Panc1 (cell line): ENCODE measurements at regions not wholly inside any gene's neighbourhood (a gene's known extent, or its start where the extent isn't known, plus 50 kb on each side); places are given as distances from the start of the nearest gene placed in this dataset.

Experiments
- ATAC-seq: fragments of 200-7000 bp; cut with Tn5 transposase; 2 replicates; pipeline ENCODE4 v1.9.1; 2020; ENCODE audit warnings: mild to moderate bottlenecking, moderate library complexity
- BruUV-seq: library from RNA; stranded (reverse); fragments of 400-500 nt; replicated peaks from 2 replicates; lab custom pipeline; 2021; lab: Mats Ljungman, UMichigan
- CTCF ChIA-PET: fragments of 300-600 bp; sonication (Branson Sonifier 250); formaldehyde crosslinking; loops from one replicate; lab custom pipeline; 2022; ENCODE audit warnings: antibody characterized with exemption; lab: Charles Lee
- POLR2A ChIA-PET: fragments of 300-600 bp; sonication (Branson Sonifier 250); formaldehyde crosslinking; loops from one replicate; lab custom pipeline; 2022; ENCODE audit warnings: antibody characterized with exemption; lab: Charles Lee
- DNase-seq: peaks from one replicate; pipeline ENCODE4 v3.0.0-alpha.2; 2010; ENCODE audit warnings: low read depth, low spot score
- H3K27ac ChIP-seq: 2 replicates; pipeline ENCODE4 v1.5.1; 2011; ENCODE audit warnings: mild to moderate bottlenecking, low read length, inconsistent platforms
- H3K27me3 ChIP-seq: fragments of 200-500 bp; sonication (Bioruptor generic); 2 replicates; pipeline ENCODE4 v1.6.0; 2014; ENCODE audit warnings: low read length, inconsistent platforms; ENCODE audit not compliant: control insufficient read depth, insufficient read depth
- H3K36me3 ChIP-seq: fragments of 200-500 bp; sonication (Bioruptor generic); 2 replicates; pipeline ENCODE4 v1.5.1; 2014; ENCODE audit warnings: inconsistent platforms, mild to moderate bottlenecking, low read length, moderate library complexity; ENCODE audit not compliant: control insufficient read depth, insufficient read depth
- H3K4me1 ChIP-seq: 2 replicates; pipeline ENCODE4 v1.5.1; 2011; ENCODE audit warnings: inconsistent platforms, mild to moderate bottlenecking, low read length, moderate library complexity; ENCODE audit not compliant: control insufficient read depth, insufficient read depth
- H3K4me3 ChIP-seq, 2 experiments: 2 replicates each; pipeline ENCODE4 v1.5.1; 2011 to 2012; ENCODE audit warnings: low read depth in 2 of 2, low read length in 2 of 2, mild to moderate bottlenecking in 2 of 2, inconsistent platforms in 1 of 2, moderate library complexity in 1 of 2
- H3K9me3 ChIP-seq: fragments of 200-500 bp; sonication (Bioruptor generic); 2 replicates; pipeline ENCODE4 v1.5.1; 2014; ENCODE audit warnings: low read depth, mild to moderate bottlenecking, inconsistent platforms, low read length, moderate library complexity; ENCODE audit not compliant: control insufficient read depth, insufficient read depth
- POLR2AphosphoS5 ChIP-seq: IDR thresholded peaks from 2 replicates; pipeline ENCODE4 v1.6.1; 2012; ENCODE audit warnings: mild to moderate bottlenecking, low read depth, low read length, moderate library complexity
- REST ChIP-seq, 2 experiments: IDR thresholded peaks; 2 replicates each; pipeline ENCODE4 v1.6.1; 2011 to 2012; ENCODE audit warnings: low read depth in 2 of 2, control low read depth in 1 of 2, low read length in 1 of 2, mild to moderate bottlenecking in 1 of 2, moderate library complexity in 1 of 2; ENCODE audit not compliant: insufficient read depth in 1 of 2
- SIN3A ChIP-seq: IDR thresholded peaks from 2 replicates; pipeline ENCODE4 v1.6.1; 2012; ENCODE audit warnings: low read depth, mild to moderate bottlenecking, low read length, moderate library complexity, borderline replicate concordance; ENCODE audit not compliant: insufficient read depth
- TCF7L2 ChIP-seq: IDR thresholded peaks from 2 replicates; pipeline ENCODE4 v1.6.1; 2011; ENCODE audit warnings: mild to moderate bottlenecking, low read depth, low read length, inconsistent platforms
- in situ Hi-C: cut with HindIII; loops from 2 replicates; pipeline ENCODE4 v1.10.0; 2016; ENCODE audit warnings: low sequenced_read_pairs, low pct_unique_long_range_greater_than_20kb
- intact Hi-C: fragments of 100-400 bp; cut with micrococcal nuclease; formaldehyde crosslinking; loops from one replicate; pipeline ENCODE4 v1.10.0; 2022; ENCODE audit not compliant: unreplicated experiment
- TF ChIP-seq, protein P1 (sequence below): fragments of 450-650 bp; IDR thresholded peaks from 2 replicates; pipeline ENCODE4 v1.5.1; 2017; ENCODE audit warnings: mild to moderate bottlenecking

GRCh38 chr10:3418926-3419325 is 246.3 kb upstream of the PITRM1 start:
- H3K36me3 ChIP-seq = no peaks in the 10 kb centered on the region
- no peaks in the 10 kb centered on the region for H3K9me3 ChIP-seq
- no peak overlapping the region for H3K4me3 ChIP-seq
- DNase-seq = no peak
- intact Hi-C loops (no loop called here), in situ Hi-C loops (no loop called here)
- BruUV-seq = no TSS peak
- H3K4me1 ChIP-seq = no peaks in the 10 kb centered on the region
- TF ChIP-seq REST (IDR thresholded peaks at IDR 0.05; ENCODE audit: insufficient read depth in 1 of 2, low read depth in 2 of 2, low read length in 1 of 2) (no peak), TCF7L2 (no peak), POLR2AphosphoS5 (no peak), SIN3A (no peak)
- TF ChIP-seq, protein P1, sequence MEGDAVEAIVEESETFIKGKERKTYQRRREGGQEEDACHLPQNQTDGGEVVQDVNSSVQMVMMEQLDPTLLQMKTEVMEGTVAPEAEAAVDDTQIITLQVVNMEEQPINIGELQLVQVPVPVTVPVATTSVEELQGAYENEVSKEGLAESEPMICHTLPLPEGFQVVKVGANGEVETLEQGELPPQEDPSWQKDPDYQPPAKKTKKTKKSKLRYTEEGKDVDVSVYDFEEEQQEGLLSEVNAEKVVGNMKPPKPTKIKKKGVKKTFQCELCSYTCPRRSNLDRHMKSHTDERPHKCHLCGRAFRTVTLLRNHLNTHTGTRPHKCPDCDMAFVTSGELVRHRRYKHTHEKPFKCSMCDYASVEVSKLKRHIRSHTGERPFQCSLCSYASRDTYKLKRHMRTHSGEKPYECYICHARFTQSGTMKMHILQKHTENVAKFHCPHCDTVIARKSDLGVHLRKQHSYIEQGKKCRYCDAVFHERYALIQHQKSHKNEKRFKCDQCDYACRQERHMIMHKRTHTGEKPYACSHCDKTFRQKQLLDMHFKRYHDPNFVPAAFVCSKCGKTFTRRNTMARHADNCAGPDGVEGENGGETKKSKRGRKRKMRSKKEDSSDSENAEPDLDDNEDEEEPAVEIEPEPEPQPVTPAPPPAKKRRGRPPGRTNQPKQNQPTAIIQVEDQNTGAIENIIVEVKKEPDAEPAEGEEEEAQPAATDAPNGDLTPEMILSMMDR = no peak
- POLR2A ChIA-PET = no interaction called here
- H3K27me3 ChIP-seq = no peaks in the 10 kb centered on the region
- ATAC-seq = no peak
- CTCF ChIA-PET = no interaction called here
- H3K27ac ChIP-seq = no peak overlapping the region

DNA sequence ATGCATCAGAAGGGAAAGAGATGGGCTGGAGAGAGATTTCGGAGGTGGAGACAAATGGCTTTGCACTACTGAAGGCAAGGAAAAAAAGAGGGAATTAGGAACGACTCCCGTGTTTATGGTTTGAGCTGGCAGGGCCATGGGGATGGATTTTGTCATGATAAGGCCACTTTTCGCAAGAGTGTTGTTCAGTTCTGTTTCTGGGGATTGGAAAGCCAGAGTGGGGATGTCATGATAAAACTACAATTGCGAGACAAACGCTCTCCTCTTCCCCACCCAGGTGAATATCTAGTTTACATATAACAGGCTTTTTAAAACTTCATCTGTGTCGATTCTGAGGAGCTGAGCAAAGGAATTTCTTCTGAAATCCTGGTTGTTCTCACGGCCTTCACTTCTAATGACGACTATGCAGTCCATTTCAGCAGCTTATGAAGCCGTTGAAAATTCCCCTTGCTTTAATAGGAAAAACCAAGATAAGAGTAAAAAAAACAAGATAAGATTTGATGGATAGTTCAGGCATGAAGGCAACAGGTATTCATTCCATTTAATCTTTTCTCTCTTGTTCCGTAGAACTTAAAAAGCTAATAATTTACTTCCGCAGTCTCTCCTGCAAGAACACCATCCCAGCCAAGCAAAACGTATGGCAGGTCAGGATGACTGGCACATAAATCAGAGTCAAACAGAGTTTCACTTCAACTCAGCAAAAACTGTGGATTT is 245.6 kb upstream of the PITRM1 start:
- Histone ChIP-seq H3K27me3 (no peaks in the 10 kb centered on the region), H3K36me3 (no peaks in the 10 kb centered on the region), H3K27ac (no peak overlapping the region), H3K9me3 (no peaks in the 10 kb centered on the region), H3K4me1 (no peaks in the 10 kb centered on the region), H3K4me3 (no peak overlapping the region)
- ATAC-seq (no peak), DNase-seq (no peak)
- BruUV-seq = no TSS peak
- TF ChIP-seq POLR2AphosphoS5 (no peak), SIN3A (no peak), TCF7L2 (no peak), REST (IDR thresholded peaks at IDR 0.05; ENCODE audit: insufficient read depth in 1 of 2, low read depth in 2 of 2, low read length in 1 of 2) (no peak)
- TF ChIP-seq, protein P1 = no peak
- in situ Hi-C loops = no loop called here
- ChIA-PET CTCF (no interaction called here), POLR2A (no interaction called here)
- intact Hi-C loops = no loop called here
